ENCODE measurements at regions not wholly inside any gene's neighbourhood (a gene's known extent, or its start where the extent isn't known, plus 50 kb on each side); places are given as distances from the start of the nearest gene placed in this dataset.

- DNase-seq (ENCODE audit: low spot score): no peak
Observed at GRCh38 chr5:111582451-111582850, 70.1 kb upstream of the STARD4 start.

GRCh38 chr5:111580956-111581355 is 68.6 kb upstream of the STARD4 start:
- DNase-seq (ENCODE audit: low spot score): no peak

- DNase-seq (ENCODE audit: low spot score): no peak
Observed at GRCh38 chr5:111574311-111574710, 62.0 kb upstream of the STARD4 start.

- no peak for DNase-seq (ENCODE audit: low spot score)
Observed at GRCh38 chr5:111572561-111572960, 60.2 kb upstream of the STARD4 start.

- peak; percentile 14 for DNase-seq (ENCODE audit: low spot score)
Observed at GRCh38 chr5:111563031-111563822, 50.9 kb upstream of the STARD4 start.

GRCh38 chr5:111562561-111562960 is 50.2 kb upstream of the STARD4 start:
- no peak for DNase-seq (ENCODE audit: low spot score)

Data from A172 (cell line).